Omental fat pad (tissue), 3 donors: ENCODE measurements at regions not wholly inside any gene's neighbourhood (a gene's known extent, or its start where the extent isn't known, plus 50 kb on each side); places are given as distances from the start of the nearest gene placed in this dataset.
"Not testable (repeated sequence)": the region's sequence is repeated elsewhere in the genome, so short reads cannot be mapped to it uniquely, and the experiment has no call there.

Source experiments
- ATAC-seq: fragments of 150-250 bp; one replicate; pipeline ENCODE4 v1.9.1; 2016; ENCODE audit warnings: mild to moderate bottlenecking, moderate library complexity; ENCODE audit not compliant: low FRiP score
- DNase-seq: peaks from one replicate; pipeline ENCODE4 v3.0.0-alpha.2; 2019; ENCODE audit warnings: low spot score
- CTCF ChIP-seq, 3 donors: fragments of 450-650 bp; IDR thresholded peaks; one replicate each; pipeline ENCODE4 v1.5.1; 2016 to 2017; ENCODE audit warnings: antibody characterized with exemption in 3 of 3, mild to moderate bottlenecking in 3 of 3, moderate library complexity in 2 of 3

- DNase-seq (no peak), ATAC-seq (no peak)
- no peak for TF ChIP-seq CTCF (IDR thresholded peaks at IDR 0.05)
These were observed 215.9 kb downstream of the BTBD3 start for GRCh38 chr20:12133553-12133952.

- not testable (repeated sequence) for DNase-seq, ATAC-seq
These were observed 228.3 kb downstream of the BTBD3 start for GRCh38 chr20:12145951-12146350.

- ATAC-seq (no peak), DNase-seq (no peak)
- no peak for TF ChIP-seq CTCF (IDR thresholded peaks at IDR 0.05)
These were observed 235.3 kb downstream of the BTBD3 start for GRCh38 chr20:12152996-12153395.

GRCh38 chr20:12153628-12154027 lies 235.9 kb downstream of the BTBD3 start:
- TF ChIP-seq CTCF (IDR thresholded peaks at IDR 0.05), result no peak
- DNase-seq (no peak), ATAC-seq (no peak)

- ATAC-seq, result no peak
- no peak for DNase-seq
- TF ChIP-seq CTCF (IDR thresholded peaks at IDR 0.05), result no peak
These were observed 238.6 kb downstream of the BTBD3 start for GRCh38 chr20:12156252-12156651.

GRCh38 chr20:12159261-12159660 lies 241.6 kb downstream of the BTBD3 start:
- no peak for TF ChIP-seq CTCF (IDR thresholded peaks at IDR 0.05)
- no peak for DNase-seq
- no peak for ATAC-seq

GRCh38 chr20:12161734-12162133 lies 244.0 kb downstream of the BTBD3 start:
- no peak for TF ChIP-seq CTCF (IDR thresholded peaks at IDR 0.05)
- ATAC-seq (no peak), DNase-seq (no peak)
